HG02759 (cell line): ENCODE measurements at regions not wholly inside any gene's neighbourhood (a gene's known extent, or its start where the extent isn't known, plus 50 kb on each side); places are given as distances from the start of the nearest gene placed in this dataset.

ENCODE experiments used
- ATAC-seq: cut with Tn5 transposase; IDR thresholded peaks from one replicate; pipeline ENCODE4 v1.9.1; 2021; ENCODE audit warnings: mild to moderate bottlenecking, moderate library complexity; ENCODE audit not compliant: unreplicated experiment

- ATAC-seq: no peak
Observed at GRCh38 chr22:47289336-47289985, 527.0 kb downstream of the TBC1D22A start.

DNA sequence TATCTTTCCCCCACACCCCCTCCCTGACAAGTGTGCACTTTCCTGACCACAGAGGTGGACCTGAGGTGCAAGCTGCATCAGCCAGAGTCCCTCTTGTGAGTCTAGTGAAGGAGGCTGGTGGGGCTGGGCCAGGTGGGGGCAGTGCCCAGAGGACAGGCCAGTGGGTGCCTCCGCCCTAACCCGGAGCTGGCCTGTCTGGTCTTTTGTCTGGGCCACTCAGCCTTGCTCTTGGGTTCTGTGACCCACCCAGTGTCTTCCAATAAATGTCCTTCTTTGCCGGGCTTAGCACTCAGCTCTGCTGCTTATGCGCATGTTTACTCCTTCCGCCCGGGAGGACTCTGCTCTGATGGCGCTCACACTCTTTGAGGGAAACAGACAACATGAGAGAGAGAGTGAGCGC lies 526.2 kb downstream of the TBC1D22A start:
- no peak for ATAC-seq

GRCh38 chr22:47287516-47287915 lies 525.1 kb downstream of the TBC1D22A start:
- ATAC-seq: no peak

DNA sequence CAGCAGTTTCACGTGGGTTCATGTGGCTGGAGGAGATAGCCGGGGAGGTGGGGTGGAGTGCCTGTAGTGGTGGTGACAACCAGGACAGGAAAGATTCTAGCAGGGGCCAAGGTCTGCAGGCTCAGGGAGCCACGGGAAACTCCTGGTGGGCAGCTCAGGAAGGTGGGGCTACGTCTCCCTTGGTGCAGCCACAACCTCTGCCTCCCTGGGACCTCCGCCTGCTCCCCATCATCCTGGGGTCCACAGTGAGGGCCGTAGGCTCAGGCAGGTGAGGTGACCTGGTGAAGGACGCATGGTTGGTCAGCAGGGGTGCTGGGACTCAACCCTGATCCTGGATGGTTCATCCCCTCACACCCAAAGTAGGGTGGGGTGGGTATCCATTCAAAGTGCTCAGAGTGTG lies 524.1 kb downstream of the TBC1D22A start:
- ATAC-seq: no peak

DNA sequence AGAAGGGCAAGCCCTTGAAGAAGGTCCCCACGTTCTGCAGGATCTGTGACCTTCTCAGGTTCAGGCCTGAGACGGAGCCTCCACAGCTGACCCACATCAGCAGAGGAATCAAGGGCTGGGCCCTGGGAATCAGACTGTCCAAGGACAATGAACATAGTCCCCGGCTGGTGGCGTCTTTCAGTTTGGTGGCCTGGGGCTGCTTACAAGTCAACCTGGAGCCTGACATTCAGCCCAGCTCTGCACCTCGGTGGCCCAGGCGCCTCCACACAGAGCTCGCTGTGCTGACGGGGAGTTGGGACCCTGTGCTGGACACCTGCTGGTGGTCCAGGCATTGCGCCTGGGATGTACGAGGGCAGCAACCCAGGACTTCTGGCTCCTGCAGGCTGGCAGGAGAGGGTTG lies 523.5 kb downstream of the TBC1D22A start:
- no peak for ATAC-seq

- no peak for ATAC-seq
Observed at GRCh38 chr22:47284822-47285221, 522.4 kb downstream of the TBC1D22A start.

GRCh38 chr22:47284360-47284759 lies 521.9 kb downstream of the TBC1D22A start:
- no peak for ATAC-seq

DNA sequence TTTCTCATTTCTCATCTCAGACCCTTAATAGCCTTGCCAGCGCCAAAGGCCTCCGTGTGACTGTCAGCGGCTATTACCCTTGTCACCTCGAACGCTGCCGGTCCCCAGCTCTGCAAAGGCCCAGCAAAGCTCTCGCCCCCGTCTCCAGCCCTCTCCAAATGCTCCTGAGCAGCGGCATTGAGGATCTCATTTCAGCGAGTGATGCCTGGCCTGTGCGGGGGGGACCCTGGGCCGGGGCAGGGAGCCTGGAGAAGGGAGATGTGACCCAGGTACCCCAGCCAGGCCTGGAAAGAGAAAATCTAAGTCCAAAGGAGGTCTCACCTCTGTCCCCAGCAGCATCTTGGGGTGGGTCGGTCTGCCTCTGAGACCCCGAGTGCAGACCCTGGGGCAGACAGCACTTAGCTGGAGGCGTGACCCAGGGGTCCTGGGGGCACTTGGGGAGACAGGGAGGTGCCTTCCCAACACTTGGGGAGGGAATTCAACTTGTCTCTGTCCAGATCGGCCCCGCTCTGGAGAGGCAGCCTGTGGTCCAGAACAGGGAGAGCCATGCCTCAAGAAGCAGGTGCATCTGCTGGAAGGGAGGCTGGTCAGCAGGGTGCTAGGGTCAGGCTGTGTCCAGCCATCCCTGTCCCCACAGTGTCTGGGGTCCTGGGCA lies 521.3 kb downstream of the TBC1D22A start:
- no peak for ATAC-seq

DNA sequence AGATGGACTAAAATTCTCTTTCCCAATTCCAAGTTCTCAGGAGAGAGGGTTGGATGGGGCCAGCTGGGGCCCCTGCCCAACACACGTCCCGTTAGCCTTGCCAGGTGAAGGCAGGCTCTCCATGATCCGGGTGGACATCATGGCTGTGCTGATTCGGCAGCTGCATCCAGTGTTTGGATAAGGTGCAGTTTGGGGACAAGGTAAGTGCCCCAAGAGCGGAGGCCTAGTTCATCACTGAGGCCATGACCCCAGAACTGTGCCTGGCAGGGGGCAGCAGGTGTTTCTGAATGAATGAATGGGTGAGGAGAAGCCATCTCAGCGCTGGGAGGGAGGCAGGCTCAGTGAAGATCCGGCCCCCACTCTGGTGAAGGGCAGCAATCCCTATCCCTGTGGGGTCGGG lies 520.4 kb downstream of the TBC1D22A start:
- no peak for ATAC-seq

DNA sequence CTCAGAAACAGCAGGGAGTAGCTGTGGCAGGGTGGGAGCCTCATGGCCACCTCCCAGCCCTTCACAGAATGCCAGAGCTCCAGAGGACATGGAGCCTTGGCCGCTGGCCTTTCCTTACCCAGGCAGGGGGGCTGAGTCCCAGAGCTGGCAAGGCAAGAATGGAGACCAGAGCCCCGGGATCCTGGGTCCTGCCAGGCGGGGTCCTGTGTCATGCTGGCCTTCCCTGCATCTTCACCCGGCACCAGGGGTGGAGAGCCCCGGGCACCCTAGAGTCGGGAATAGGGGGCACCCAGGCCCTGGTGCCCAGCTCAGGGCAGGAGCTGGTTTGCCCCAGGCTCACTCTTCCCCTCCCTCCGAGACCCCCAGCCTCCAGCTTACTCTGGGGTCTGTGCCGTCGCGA lies 519.9 kb downstream of the TBC1D22A start:
- no peak for ATAC-seq

GRCh38 chr22:47281126-47282106 lies 519.0 kb downstream of the TBC1D22A start:
- ATAC-seq: no peak

DNA sequence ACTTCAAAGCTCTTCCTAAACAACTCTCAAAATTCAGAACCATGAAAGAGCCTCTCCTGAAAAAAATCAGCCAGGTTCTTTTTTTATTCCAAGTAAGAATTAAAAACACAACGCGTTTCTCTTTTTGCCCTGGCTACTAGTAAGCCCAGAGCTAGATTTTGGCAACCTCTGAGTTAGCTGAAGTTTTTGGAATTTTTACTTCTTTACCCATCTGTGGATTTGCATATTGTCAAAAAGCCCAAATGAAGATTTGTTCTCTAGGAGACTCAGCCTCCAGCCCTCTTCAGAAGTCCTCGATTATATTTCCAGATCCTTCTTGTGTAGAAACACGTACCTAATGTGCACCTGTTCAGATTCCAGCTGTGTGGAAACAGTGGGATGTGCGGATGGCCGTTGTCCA lies 517.9 kb downstream of the TBC1D22A start:
- no peak for ATAC-seq

DNA sequence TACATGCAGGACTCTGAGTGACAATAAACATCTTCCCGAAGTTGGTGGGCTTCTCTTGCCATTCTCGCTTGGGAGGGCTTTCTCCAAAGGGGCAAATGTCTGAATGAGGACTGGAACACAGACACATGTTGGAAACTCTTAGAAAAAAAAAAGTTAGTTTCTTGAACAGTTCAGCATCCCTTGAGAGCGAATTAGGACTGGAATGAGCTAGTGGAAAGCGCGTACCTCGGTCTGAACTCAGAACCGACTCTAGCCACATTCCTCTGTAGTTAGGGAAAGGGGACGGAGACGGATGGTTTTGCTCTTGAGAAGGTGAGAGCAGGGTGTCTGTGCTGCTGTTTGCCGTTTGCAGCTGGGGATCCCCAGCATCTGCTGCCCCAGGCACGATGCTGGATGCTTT lies 517.3 kb downstream of the TBC1D22A start:
- ATAC-seq: no peak

DNA sequence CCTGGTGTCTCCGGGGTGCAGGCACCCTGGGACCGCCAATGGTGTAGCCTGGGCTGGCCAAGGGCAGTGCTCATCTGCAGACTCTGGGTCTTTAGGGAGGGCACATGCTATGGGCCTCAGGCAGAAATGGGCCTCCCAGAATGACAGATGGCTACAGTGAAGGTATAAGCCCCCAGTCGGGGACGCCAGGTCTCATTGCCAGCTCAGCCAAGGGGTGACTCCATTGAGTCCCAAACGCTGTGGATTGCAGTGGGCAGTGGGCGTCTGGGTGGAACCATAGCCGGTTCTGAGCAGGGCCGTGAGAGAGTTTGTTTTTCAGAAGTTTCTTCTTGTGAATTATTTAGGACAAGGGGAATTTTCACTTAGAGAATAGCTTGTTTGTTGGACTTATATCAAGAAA lies 516.9 kb downstream of the TBC1D22A start:
- ATAC-seq: no peak

- no peak for ATAC-seq
Observed at GRCh38 chr22:47278655-47279054, 516.2 kb downstream of the TBC1D22A start.

DNA sequence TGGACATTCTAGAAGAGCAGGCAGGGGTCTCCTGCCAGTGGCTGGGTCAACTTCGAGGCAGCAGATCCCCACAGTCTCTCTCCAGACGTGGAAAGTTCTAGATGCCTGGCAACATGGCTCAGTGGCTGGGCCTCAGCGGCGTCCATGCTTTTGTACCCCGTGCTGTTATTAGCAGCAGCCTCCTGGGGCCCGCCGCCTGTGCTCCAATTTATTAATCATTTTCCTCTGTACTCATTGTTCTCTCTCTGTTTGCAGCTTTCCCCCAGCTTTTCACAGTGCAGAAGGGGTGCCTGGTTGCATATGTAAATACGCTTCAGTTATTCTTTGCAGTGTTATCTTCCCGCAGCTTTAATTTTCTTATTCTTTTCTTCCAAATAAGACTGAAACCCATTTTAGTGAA lies 515.1 kb downstream of the TBC1D22A start:
- no peak for ATAC-seq

- ATAC-seq: no peak
Observed at GRCh38 chr22:47276991-47277390, 514.5 kb downstream of the TBC1D22A start.

GRCh38 chr22:47276450-47276820 lies 514.0 kb downstream of the TBC1D22A start:
- ATAC-seq: no peak

GRCh38 chr22:47275605-47276449 lies 513.4 kb downstream of the TBC1D22A start:
- no peak for ATAC-seq

GRCh38 chr22:47274196-47274595 lies 511.7 kb downstream of the TBC1D22A start:
- ATAC-seq: no peak
